WTC11 (cell line): ENCODE measurements at regions not wholly inside any gene's neighbourhood (a gene's known extent, or its start where the extent isn't known, plus 50 kb on each side); places are given as distances from the start of the nearest gene placed in this dataset.

Experiments
- ATAC-seq: fragments of 200-7000 bp; cut with Tn5 transposase; 2 replicates; pipeline ENCODE4 v1.10.0; 2021; ENCODE audit warnings: mild to moderate bottlenecking, moderate library complexity
- CTCF ChIA-PET: fragments of 300-600 bp; sonication (Branson Sonifier 250); formaldehyde crosslinking; loops from one replicate; lab custom pipeline; 2021; ENCODE audit warnings: antibody characterized with exemption; lab: Charles Lee
- POLR2A ChIA-PET: fragments of 350-600 bp; sonication (Branson Sonifier 250); formaldehyde crosslinking; loops from one replicate; lab custom pipeline; 2021; ENCODE audit warnings: antibody characterized with exemption; lab: Charles Lee
- DNase-seq: peaks from one replicate; pipeline ENCODE4 v3.0.0; 2021; ENCODE audit warnings: low spot score
- H3K27ac Mint-ChIP-seq: 2 replicates; pipeline ENCODE4 v1.8.0; 2021; ENCODE audit warnings: mixed read lengths
- H3K27me3 Mint-ChIP-seq: 2 replicates; pipeline ENCODE4 v1.8.0; 2021; ENCODE audit warnings: low read depth, mild to moderate bottlenecking, moderate library complexity, mixed read lengths
- H3K36me3 Mint-ChIP-seq: 2 replicates; pipeline ENCODE4 v1.8.0; 2021; ENCODE audit warnings: mixed read lengths
- H3K4me1 Mint-ChIP-seq: 2 replicates; pipeline ENCODE4 v1.8.0; 2022; ENCODE audit warnings: mixed read lengths
- H3K4me3 Mint-ChIP-seq: 2 replicates; pipeline ENCODE4 v1.8.0; 2021; ENCODE audit warnings: mild to moderate bottlenecking, moderate library complexity, mixed read lengths
- H3K9me3 Mint-ChIP-seq: 2 replicates; pipeline ENCODE4 v1.8.0; 2021; ENCODE audit warnings: mixed read lengths
- CBFB ChIP-seq: sonication (generic); formaldehyde crosslinking; IDR thresholded peaks from 2 replicates; pipeline ENCODE4 v1.8.1; 2022; ENCODE audit warnings: mild to moderate bottlenecking, low read depth, missing genetic modification reagents
- ESRRA ChIP-seq: sonication (generic); formaldehyde crosslinking; IDR thresholded peaks from 2 replicates; pipeline ENCODE4 v1.8.1; 2022; ENCODE audit warnings: mild to moderate bottlenecking, missing genetic modification reagents, borderline replicate concordance
- FOXJ3 ChIP-seq: sonication (generic); formaldehyde crosslinking; IDR thresholded peaks from 2 replicates; pipeline ENCODE4 v1.9.0; 2021; ENCODE audit warnings: missing genetic modification reagents, mild to moderate bottlenecking, borderline replicate concordance
- JAZF1 ChIP-seq: fragments of 250-450 bp; sonication (Bioruptor Pico); IDR thresholded peaks from 2 replicates; pipeline ENCODE4 v1.9.0; 2021; ENCODE audit warnings: moderate library complexity, mild to moderate bottlenecking, inconsistent platforms
- NR3C1 ChIP-seq: sonication (generic); formaldehyde crosslinking; conservative IDR thresholded peaks from 2 replicates; pipeline ENCODE4 v1.8.1; 2023; ENCODE audit warnings: low read depth, mild to moderate bottlenecking, missing genetic modification reagents
- SMAD3 ChIP-seq: sonication (generic); formaldehyde crosslinking; IDR thresholded peaks from 2 replicates; pipeline ENCODE4 v1.8.0; 2022; ENCODE audit warnings: missing genetic modification reagents, mild to moderate bottlenecking, borderline replicate concordance
- SMAD4 ChIP-seq: sonication (generic); formaldehyde crosslinking; IDR thresholded peaks from 2 replicates; pipeline ENCODE4 v1.8.0; 2022; ENCODE audit warnings: mild to moderate bottlenecking, missing genetic modification reagents
- TCF7 ChIP-seq: sonication (generic); formaldehyde crosslinking; IDR thresholded peaks from 2 replicates; pipeline ENCODE4 v1.8.0; 2022; ENCODE audit warnings: mild to moderate bottlenecking, low read depth, missing genetic modification reagents, moderate library complexity
- TEAD1 ChIP-seq: sonication (generic); formaldehyde crosslinking; IDR thresholded peaks from 2 replicates; pipeline ENCODE4 v1.8.0; 2022; ENCODE audit warnings: mild to moderate bottlenecking, missing genetic modification reagents
- TP53 ChIP-seq: sonication (generic); formaldehyde crosslinking; IDR thresholded peaks from 2 replicates; pipeline ENCODE4 v1.8.1; 2023; ENCODE audit warnings: mild to moderate bottlenecking, missing genetic modification reagents
- ZNF232 ChIP-seq: sonication (generic); formaldehyde crosslinking; IDR thresholded peaks from 2 replicates; pipeline ENCODE4 v1.8.0; 2022; ENCODE audit warnings: mild to moderate bottlenecking, missing genetic modification reagents
- ZNF671 ChIP-seq: fragments of 250-450 bp; sonication (Bioruptor Pico); IDR thresholded peaks from 2 replicates; pipeline ENCODE4 v1.8.0; 2021; ENCODE audit warnings: mild to moderate bottlenecking
- TF ChIP-seq, protein P1 (sequence below): sonication (generic); formaldehyde crosslinking; IDR thresholded peaks from 2 replicates; pipeline ENCODE4 v1.8.0; 2022; ENCODE audit warnings: missing genetic modification reagents
- TF ChIP-seq, protein P2 (sequence below): sonication (generic); formaldehyde crosslinking; IDR thresholded peaks from 2 replicates; pipeline ENCODE4 v1.8.1; 2022; ENCODE audit warnings: mild to moderate bottlenecking, moderate library complexity, missing genetic modification reagents
- TF ChIP-seq, protein P3 (sequence below): sonication (generic); formaldehyde crosslinking; IDR thresholded peaks from 2 replicates; pipeline ENCODE4 v1.8.1; 2023; ENCODE audit warnings: mild to moderate bottlenecking, missing genetic modification reagents, moderate library complexity
- TF ChIP-seq, protein P4 (sequence below): sonication (generic); formaldehyde crosslinking; IDR thresholded peaks from 2 replicates; pipeline ENCODE4 v1.8.1; 2023; ENCODE audit warnings: mild to moderate bottlenecking, missing genetic modification reagents
- TF ChIP-seq, protein P5 (sequence below): sonication (generic); formaldehyde crosslinking; IDR thresholded peaks from 2 replicates; pipeline ENCODE4 v1.8.1; 2022; ENCODE audit warnings: mild to moderate bottlenecking, missing genetic modification reagents, moderate library complexity, borderline replicate concordance
- TF ChIP-seq, protein P6 (sequence below): fragments of 200-600 bp; IDR thresholded peaks from 2 replicates; pipeline ENCODE4 v1.8.0; 2022; ENCODE audit warnings: antibody characterized with exemption
- TF ChIP-seq, protein P7 (sequence below): sonication (generic); formaldehyde crosslinking; IDR thresholded peaks from 2 replicates; pipeline ENCODE4 v1.8.1; 2022; ENCODE audit warnings: low read depth, mild to moderate bottlenecking, moderate library complexity, missing genetic modification reagents, borderline replicate concordance
- TF ChIP-seq, protein P8 (sequence below): fragments of 250-450 bp; sonication (Bioruptor Pico); conservative IDR thresholded peaks from 2 replicates; pipeline ENCODE4 v1.9.0; 2021; ENCODE audit warnings: mild to moderate bottlenecking
- TF ChIP-seq, protein P9 (sequence below): sonication (generic); formaldehyde crosslinking; IDR thresholded peaks from 2 replicates; pipeline ENCODE4 v1.8.0; 2023; ENCODE audit warnings: missing genetic modification reagents

DNA sequence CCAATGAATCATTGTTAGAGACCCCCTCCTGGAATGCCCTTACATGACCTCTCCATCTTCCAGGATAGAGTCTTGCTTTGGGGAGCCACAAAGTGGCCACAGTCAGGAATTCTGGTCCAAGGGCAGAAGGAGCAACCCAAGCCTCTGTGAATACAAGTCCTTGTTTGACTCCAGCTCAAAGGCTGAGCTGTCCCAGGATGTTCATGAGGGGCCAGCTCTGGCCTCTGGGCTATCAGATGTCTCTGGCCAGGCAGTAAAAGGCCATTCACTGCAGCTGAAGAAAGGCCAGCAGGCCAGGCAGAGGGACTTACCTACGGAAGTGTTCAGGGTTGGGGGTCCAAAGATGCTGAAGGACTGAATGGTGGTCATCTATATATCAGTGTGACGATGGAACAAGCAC is 98.3 kb upstream of the IPO9 start (continued):
- TF ChIP-seq, protein P1, sequence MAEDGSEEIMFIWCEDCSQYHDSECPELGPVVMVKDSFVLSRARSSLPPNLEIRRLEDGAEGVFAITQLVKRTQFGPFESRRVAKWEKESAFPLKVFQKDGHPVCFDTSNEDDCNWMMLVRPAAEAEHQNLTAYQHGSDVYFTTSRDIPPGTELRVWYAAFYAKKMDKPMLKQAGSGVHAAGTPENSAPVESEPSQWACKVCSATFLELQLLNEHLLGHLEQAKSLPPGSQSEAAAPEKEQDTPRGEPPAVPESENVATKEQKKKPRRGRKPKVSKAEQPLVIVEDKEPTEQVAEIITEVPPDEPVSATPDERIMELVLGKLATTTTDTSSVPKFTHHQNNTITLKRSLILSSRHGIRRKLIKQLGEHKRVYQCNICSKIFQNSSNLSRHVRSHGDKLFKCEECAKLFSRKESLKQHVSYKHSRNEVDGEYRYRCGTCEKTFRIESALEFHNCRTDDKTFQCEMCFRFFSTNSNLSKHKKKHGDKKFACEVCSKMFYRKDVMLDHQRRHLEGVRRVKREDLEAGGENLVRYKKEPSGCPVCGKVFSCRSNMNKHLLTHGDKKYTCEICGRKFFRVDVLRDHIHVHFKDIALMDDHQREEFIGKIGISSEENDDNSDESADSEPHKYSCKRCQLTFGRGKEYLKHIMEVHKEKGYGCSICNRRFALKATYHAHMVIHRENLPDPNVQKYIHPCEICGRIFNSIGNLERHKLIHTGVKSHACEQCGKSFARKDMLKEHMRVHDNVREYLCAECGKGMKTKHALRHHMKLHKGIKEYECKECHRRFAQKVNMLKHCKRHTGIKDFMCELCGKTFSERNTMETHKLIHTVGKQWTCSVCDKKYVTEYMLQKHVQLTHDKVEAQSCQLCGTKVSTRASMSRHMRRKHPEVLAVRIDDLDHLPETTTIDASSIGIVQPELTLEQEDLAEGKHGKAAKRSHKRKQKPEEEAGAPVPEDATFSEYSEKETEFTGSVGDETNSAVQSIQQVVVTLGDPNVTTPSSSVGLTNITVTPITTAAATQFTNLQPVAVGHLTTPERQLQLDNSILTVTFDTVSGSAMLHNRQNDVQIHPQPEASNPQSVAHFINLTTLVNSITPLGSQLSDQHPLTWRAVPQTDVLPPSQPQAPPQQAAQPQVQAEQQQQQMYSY (CRISPR knock-in tag), result no peak
- TF ChIP-seq, protein P2, sequence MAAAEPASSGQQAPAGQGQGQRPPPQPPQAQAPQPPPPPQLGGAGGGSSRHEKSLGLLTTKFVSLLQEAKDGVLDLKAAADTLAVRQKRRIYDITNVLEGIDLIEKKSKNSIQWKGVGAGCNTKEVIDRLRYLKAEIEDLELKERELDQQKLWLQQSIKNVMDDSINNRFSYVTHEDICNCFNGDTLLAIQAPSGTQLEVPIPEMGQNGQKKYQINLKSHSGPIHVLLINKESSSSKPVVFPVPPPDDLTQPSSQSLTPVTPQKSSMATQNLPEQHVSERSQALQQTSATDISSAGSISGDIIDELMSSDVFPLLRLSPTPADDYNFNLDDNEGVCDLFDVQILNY (CRISPR knock-in tag), result no peak
- TF ChIP-seq ZNF232 (CRISPR knock-in tag), result no peak
- TF ChIP-seq NR3C1, result no peak
- TF ChIP-seq, protein P3, sequence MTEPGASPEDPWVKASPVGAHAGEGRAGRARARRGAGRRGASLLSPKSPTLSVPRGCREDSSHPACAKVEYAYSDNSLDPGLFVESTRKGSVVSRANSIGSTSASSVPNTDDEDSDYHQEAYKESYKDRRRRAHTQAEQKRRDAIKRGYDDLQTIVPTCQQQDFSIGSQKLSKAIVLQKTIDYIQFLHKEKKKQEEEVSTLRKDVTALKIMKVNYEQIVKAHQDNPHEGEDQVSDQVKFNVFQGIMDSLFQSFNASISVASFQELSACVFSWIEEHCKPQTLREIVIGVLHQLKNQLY (CRISPR knock-in tag), result no peak
- TF ChIP-seq SMAD3 (CRISPR knock-in tag), result no peak
- no peak for TF ChIP-seq JAZF1 (CRISPR knock-in tag)
- TF ChIP-seq, protein P4, sequence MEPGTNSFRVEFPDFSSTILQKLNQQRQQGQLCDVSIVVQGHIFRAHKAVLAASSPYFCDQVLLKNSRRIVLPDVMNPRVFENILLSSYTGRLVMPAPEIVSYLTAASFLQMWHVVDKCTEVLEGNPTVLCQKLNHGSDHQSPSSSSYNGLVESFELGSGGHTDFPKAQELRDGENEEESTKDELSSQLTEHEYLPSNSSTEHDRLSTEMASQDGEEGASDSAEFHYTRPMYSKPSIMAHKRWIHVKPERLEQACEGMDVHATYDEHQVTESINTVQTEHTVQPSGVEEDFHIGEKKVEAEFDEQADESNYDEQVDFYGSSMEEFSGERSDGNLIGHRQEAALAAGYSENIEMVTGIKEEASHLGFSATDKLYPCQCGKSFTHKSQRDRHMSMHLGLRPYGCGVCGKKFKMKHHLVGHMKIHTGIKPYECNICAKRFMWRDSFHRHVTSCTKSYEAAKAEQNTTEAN (CRISPR knock-in tag), result no peak
- TF ChIP-seq TCF7 (CRISPR knock-in tag), result no peak
- TF ChIP-seq, protein P5, sequence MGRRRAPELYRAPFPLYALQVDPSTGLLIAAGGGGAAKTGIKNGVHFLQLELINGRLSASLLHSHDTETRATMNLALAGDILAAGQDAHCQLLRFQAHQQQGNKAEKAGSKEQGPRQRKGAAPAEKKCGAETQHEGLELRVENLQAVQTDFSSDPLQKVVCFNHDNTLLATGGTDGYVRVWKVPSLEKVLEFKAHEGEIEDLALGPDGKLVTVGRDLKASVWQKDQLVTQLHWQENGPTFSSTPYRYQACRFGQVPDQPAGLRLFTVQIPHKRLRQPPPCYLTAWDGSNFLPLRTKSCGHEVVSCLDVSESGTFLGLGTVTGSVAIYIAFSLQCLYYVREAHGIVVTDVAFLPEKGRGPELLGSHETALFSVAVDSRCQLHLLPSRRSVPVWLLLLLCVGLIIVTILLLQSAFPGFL (CRISPR knock-in tag), result no peak

DNA sequence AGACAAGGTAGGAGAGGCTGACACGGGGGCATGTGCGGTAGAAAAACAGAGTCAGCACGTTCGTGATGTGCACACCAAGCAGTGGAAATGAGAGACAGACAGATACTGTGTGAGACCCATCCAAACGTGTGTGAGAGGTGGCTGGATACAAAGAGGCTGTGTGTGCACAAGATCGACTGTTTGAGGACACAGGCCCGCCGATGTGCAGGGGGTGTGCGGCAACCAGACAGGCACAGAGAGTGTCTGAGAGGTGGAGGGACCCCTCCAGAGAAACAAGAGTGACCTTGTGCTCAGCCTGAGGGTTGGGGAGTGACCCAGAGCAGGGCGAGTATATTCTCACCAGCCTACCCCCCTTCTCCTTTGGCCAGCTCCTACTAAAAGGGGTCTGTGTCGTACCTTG is 97.8 kb upstream of the IPO9 start:
- ChIA-PET CTCF (interaction anchor here (0.8 to 2.1 kb wide), 4 partner anchors 22 to 62 kb away, joined by 3 to 10 read pairs (median 5); no protein-coding TSS in a partner anchor), POLR2A (no interaction called here)
- Mint-ChIP-seq H3K9me3 (no peaks in the 10 kb centered on the region), H3K27me3 (no peaks in the 10 kb centered on the region), H3K4me1 (peaks cover 16% of the 10 kb centered on the region), H3K27ac (no peak overlapping the region), H3K4me3 (no peak overlapping the region), H3K36me3 (no peaks in the 10 kb centered on the region)
- ATAC-seq (no peak), DNase-seq (no peak)
- TF ChIP-seq TP53 (CRISPR knock-in tag), result no peak
- TF ChIP-seq TEAD1 (CRISPR knock-in tag), result no peak
- no peak for TF ChIP-seq FOXJ3 (CRISPR knock-in tag)
- TF ChIP-seq SMAD4 (CRISPR knock-in tag), result no peak
- no peak for TF ChIP-seq ZNF232 (CRISPR knock-in tag)
- TF ChIP-seq, protein P5 (CRISPR knock-in tag), result no peak
- TF ChIP-seq, protein P6, sequence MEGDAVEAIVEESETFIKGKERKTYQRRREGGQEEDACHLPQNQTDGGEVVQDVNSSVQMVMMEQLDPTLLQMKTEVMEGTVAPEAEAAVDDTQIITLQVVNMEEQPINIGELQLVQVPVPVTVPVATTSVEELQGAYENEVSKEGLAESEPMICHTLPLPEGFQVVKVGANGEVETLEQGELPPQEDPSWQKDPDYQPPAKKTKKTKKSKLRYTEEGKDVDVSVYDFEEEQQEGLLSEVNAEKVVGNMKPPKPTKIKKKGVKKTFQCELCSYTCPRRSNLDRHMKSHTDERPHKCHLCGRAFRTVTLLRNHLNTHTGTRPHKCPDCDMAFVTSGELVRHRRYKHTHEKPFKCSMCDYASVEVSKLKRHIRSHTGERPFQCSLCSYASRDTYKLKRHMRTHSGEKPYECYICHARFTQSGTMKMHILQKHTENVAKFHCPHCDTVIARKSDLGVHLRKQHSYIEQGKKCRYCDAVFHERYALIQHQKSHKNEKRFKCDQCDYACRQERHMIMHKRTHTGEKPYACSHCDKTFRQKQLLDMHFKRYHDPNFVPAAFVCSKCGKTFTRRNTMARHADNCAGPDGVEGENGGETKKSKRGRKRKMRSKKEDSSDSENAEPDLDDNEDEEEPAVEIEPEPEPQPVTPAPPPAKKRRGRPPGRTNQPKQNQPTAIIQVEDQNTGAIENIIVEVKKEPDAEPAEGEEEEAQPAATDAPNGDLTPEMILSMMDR, result no peak
- TF ChIP-seq, protein P7, sequence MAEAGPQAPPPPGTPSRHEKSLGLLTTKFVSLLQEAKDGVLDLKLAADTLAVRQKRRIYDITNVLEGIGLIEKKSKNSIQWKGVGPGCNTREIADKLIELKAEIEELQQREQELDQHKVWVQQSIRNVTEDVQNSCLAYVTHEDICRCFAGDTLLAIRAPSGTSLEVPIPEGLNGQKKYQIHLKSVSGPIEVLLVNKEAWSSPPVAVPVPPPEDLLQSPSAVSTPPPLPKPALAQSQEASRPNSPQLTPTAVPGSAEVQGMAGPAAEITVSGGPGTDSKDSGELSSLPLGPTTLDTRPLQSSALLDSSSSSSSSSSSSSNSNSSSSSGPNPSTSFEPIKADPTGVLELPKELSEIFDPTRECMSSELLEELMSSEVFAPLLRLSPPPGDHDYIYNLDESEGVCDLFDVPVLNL (CRISPR knock-in tag), result no peak
- TF ChIP-seq, protein P8, sequence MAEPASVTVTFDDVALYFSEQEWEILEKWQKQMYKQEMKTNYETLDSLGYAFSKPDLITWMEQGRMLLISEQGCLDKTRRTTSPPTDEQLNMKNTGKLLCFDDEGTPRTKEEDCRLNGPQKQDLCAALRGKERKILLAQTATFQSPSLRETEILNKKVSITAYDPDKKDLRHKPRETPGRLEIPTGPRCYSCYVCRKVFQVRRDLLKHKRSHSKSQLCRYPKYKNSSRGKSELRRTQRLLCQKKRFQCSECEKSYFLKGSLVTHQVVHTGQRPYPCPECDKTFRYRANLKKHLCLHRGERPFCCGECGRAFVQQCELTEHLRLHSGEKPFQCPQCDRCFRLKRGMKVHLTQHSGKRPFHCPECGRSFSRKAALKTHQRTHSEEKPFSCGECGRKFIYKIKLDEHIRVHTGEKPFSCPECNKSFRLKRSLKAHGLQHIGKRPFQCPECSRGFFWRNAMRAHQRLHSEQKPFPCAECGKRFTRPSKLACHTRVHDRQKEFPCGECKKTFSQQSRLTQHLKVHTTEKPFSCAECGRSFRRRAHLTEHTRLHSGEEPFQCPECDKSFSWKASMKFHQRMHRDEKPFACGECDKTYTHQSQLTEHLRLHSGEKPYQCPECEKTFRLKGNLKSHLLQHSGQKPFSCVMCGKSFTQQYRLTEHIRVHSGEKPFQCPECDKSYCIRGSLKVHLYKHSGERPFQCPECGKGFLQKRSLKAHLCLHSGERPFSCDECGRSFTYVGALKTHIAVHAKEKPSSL (CRISPR knock-in tag), result no peak
- TF ChIP-seq, protein P9, sequence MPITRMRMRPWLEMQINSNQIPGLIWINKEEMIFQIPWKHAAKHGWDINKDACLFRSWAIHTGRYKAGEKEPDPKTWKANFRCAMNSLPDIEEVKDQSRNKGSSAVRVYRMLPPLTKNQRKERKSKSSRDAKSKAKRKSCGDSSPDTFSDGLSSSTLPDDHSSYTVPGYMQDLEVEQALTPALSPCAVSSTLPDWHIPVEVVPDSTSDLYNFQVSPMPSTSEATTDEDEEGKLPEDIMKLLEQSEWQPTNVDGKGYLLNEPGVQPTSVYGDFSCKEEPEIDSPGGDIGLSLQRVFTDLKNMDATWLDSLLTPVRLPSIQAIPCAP (CRISPR knock-in tag), result no peak
- no peak for TF ChIP-seq CBFB
- TF ChIP-seq ESRRA (CRISPR knock-in tag), result no peak
- TF ChIP-seq ZNF671, result no peak
